K562 (cell line): ENCODE measurements at regions not wholly inside any gene's neighbourhood (a gene's known extent, or its start where the extent isn't known, plus 50 kb on each side); places are given as distances from the start of the nearest gene placed in this dataset.

Experiments
- BHLHE40 ChIP-seq: IDR thresholded peaks from 2 replicates; pipeline ENCODE4 v1.6.1; 2011; ENCODE audit warnings: low read length, improper control_type of control experiment
- IRF1 ChIP-seq: sonication (generic); formaldehyde crosslinking; IDR thresholded peaks from 2 replicates; pipeline ENCODE4 v1.8.0; 2022; ENCODE audit warnings: missing genetic modification reagents, mild to moderate bottlenecking, borderline replicate concordance
- POLR2AphosphoS5 ChIP-seq: IDR thresholded peaks from 2 replicates; pipeline ENCODE4 v1.6.1; 2011; ENCODE audit warnings: mild to moderate bottlenecking, low read depth, low read length, moderate library complexity; ENCODE audit not compliant: control insufficient read depth, insufficient read depth
- SIN3A ChIP-seq, 2 experiments: fragments of 150-350 bp in 1 of 2; IDR thresholded peaks; 2 replicates each; pipeline ENCODE4 v1.6.1; 2011 to 2016; ENCODE audit warnings: borderline replicate concordance in 2 of 2, low read depth in 2 of 2, low read length in 2 of 2, mild to moderate bottlenecking in 2 of 2, moderate library complexity in 2 of 2; ENCODE audit not compliant: control insufficient read depth in 1 of 2
- SRF ChIP-seq, 2 experiments: fragments of 250-450, 450-650 bp in 1 of 2; sonication (Bioruptor Pico) in 1 of 2; sonication (generic) in 1 of 2; formaldehyde crosslinking; IDR thresholded peaks; 2 replicates each; pipeline versions ENCODE4 v1.5.0 to v1.5.1; 2020 to 2022; ENCODE audit warnings: mild to moderate bottlenecking in 1 of 2, missing genetic modification reagents in 1 of 2
- STAT5A ChIP-seq: IDR thresholded peaks from 2 replicates; pipeline ENCODE4 v1.6.1; 2012; ENCODE audit warnings: low read length, inconsistent platforms, borderline replicate concordance
- TFAM ChIP-seq: fragments of 250-450 bp; sonication (Bioruptor Pico); conservative IDR thresholded peaks from 2 replicates; pipeline ENCODE4 v1.5.0; 2021; ENCODE audit warnings: mild to moderate bottlenecking, moderate library complexity
- U2AF2 ChIP-seq: fragments of 200-400 bp; formaldehyde crosslinking; optimal IDR thresholded peaks from 2 replicates; pipeline ENCODE3; 2017; ENCODE audit warnings: low read depth, mild to moderate bottlenecking, low read length
- ZKSCAN1 ChIP-seq: fragments of 150-350 bp; IDR thresholded peaks from 2 replicates; pipeline ENCODE4 v1.6.1; 2016; ENCODE audit warnings: low read depth, low read length

- TF ChIP-seq POLR2AphosphoS5 (no peak), TFAM (no peak), U2AF2 (no peak), SIN3A (IDR thresholded peaks at IDR 0.05; ENCODE audit: borderline replicate concordance in 2 of 2, control insufficient read depth in 1 of 2, low read depth in 2 of 2, low read length in 2 of 2) (no peak), STAT5A (no peak), SRF (CRISPR knock-in tag; IDR thresholded peaks at IDR 0.05) (no peak), BHLHE40 (no peak), ZKSCAN1 (no peak), IRF1 (CRISPR knock-in tag) (no peak)
Measured at GRCh38 chrX:67004451-67004850, 365.6 kb upstream of the EDA2R start.
